ENCODE measurements at regions not wholly inside any gene's neighbourhood (a gene's known extent, or its start where the extent isn't known, plus 50 kb on each side); places are given as distances from the start of the nearest gene placed in this dataset.

GRCh38 chr1:221805121-221805520, 63.2 kb upstream of the DUSP10 start:
- H3K9me3 ChIP-seq (ENCODE audit: control insufficient read depth, insufficient read depth, low read length): peaks cover 2% of the 10 kb centered on the region; the same call in 1 of the 2 replicates
- H3K27ac ChIP-seq (ENCODE audit: low read depth, low read length): 0 out of 2 replicates have a peak overlapping the region, but pooled peaks have one; percentile 36
- H3K4me1 ChIP-seq (ENCODE audit: control insufficient read depth, low read length): peaks cover 63% of the 10 kb centered on the region
- peak overlapping the region; percentile 38 for H3K4me2 ChIP-seq (ENCODE audit: low read length)
- H3K4me3 ChIP-seq (ENCODE audit: low read length): peak overlapping the region; percentile 16; the same call in 1 of the 2 replicates
- H3F3A ChIP-seq (ENCODE audit: control insufficient read depth, insufficient read depth): no peaks in the 10 kb centered on the region
- no peaks in the 10 kb centered on the region for H3K27me3 ChIP-seq (ENCODE audit: control insufficient read depth, low read length)
- H3K79me2 ChIP-seq (ENCODE audit: control insufficient read depth, low read length): no peaks in the 10 kb centered on the region
- H3K9me2 ChIP-seq (replicated peaks; ENCODE audit: control insufficient read depth, low read length): no peaks in the 10 kb centered on the region
- no peaks in the 10 kb centered on the region for H3K36me3 ChIP-seq (ENCODE audit: control insufficient read depth, low read length)
- TF ChIP-seq EZH2phosphoT487 (IDR thresholded peaks at IDR 0.05; ENCODE audit: borderline replicate concordance, low read length) (no peak), CTCF (IDR thresholded peaks at IDR 0.05; ENCODE audit: low read depth, low read length, poor library complexity, severe bottlenecking) (no peak)
- H4K20me1 ChIP-seq (ENCODE audit: control insufficient read depth, insufficient read depth, low read depth, low read length): no peaks in the 10 kb centered on the region

- H3K36me3 ChIP-seq (ENCODE audit: control insufficient read depth, low read length): no peaks in the 10 kb centered on the region
- peaks cover 8% of the 10 kb centered on the region; the same call in 1 of the 2 replicates for H3K9me3 ChIP-seq (ENCODE audit: control insufficient read depth, insufficient read depth, low read length)
- H3K27me3 ChIP-seq (ENCODE audit: control insufficient read depth, low read length): no peaks in the 10 kb centered on the region
- peak overlapping the region; percentile 38 for H3K4me2 ChIP-seq (ENCODE audit: low read length)
- peak overlapping the region; percentile 36; the same call in 1 of the 2 replicates for H3K27ac ChIP-seq (ENCODE audit: low read depth, low read length)
- TF ChIP-seq EZH2phosphoT487 (IDR thresholded peaks at IDR 0.05; ENCODE audit: borderline replicate concordance, low read length): no peak
- no peak for TF ChIP-seq CTCF (IDR thresholded peaks at IDR 0.05; ENCODE audit: low read depth, low read length, poor library complexity, severe bottlenecking)
- H3K4me3 ChIP-seq (ENCODE audit: low read length): peak overlapping the region; percentile 16; the same call in 1 of the 2 replicates
- no peaks in the 10 kb centered on the region for H3K9me2 ChIP-seq (replicated peaks; ENCODE audit: control insufficient read depth, low read length)
- peaks cover 56% of the 10 kb centered on the region for H3K4me1 ChIP-seq (ENCODE audit: control insufficient read depth, low read length)
- no peaks in the 10 kb centered on the region for H3F3A ChIP-seq (ENCODE audit: control insufficient read depth, insufficient read depth)
- no peaks in the 10 kb centered on the region for H4K20me1 ChIP-seq (ENCODE audit: control insufficient read depth, insufficient read depth, low read depth, low read length)
- H3K79me2 ChIP-seq (ENCODE audit: control insufficient read depth, low read length): no peaks in the 10 kb centered on the region
These were observed 62.4 kb upstream of the DUSP10 start for GRCh38 chr1:221804303-221804702.

- Histone ChIP-seq H3K79me2 (ENCODE audit: control insufficient read depth, low read length) (no peaks in the 10 kb centered on the region), H3K4me1 (ENCODE audit: control insufficient read depth, low read length) (peaks cover 32% of the 10 kb centered on the region), H3K4me3 (ENCODE audit: low read length) (no peak overlapping the region), H3K9me2 (replicated peaks; ENCODE audit: control insufficient read depth, low read length) (no peaks in the 10 kb centered on the region), H3K4me2 (ENCODE audit: low read length) (no peak overlapping the region), H3K27ac (ENCODE audit: low read depth, low read length) (no peak overlapping the region), H4K20me1 (ENCODE audit: control insufficient read depth, insufficient read depth, low read depth, low read length) (no peaks in the 10 kb centered on the region), H3F3A (ENCODE audit: control insufficient read depth, insufficient read depth) (no peaks in the 10 kb centered on the region), H3K9me3 (ENCODE audit: control insufficient read depth, insufficient read depth, low read length) (peaks cover 9% of the 10 kb centered on the region; the same call in 1 of the 2 replicates), H3K36me3 (ENCODE audit: control insufficient read depth, low read length) (no peaks in the 10 kb centered on the region), H3K27me3 (ENCODE audit: control insufficient read depth, low read length) (no peaks in the 10 kb centered on the region)
- TF ChIP-seq EZH2phosphoT487 (IDR thresholded peaks at IDR 0.05; ENCODE audit: borderline replicate concordance, low read length) (no peak), CTCF (IDR thresholded peaks at IDR 0.05; ENCODE audit: low read depth, low read length, poor library complexity, severe bottlenecking) (no peak)
These were observed 60.1 kb upstream of the DUSP10 start for GRCh38 chr1:221801773-221802516.
